ENCODE measurements at regions not wholly inside any gene's neighbourhood (a gene's known extent, or its start where the extent isn't known, plus 50 kb on each side); places are given as distances from the start of the nearest gene placed in this dataset.

DNA sequence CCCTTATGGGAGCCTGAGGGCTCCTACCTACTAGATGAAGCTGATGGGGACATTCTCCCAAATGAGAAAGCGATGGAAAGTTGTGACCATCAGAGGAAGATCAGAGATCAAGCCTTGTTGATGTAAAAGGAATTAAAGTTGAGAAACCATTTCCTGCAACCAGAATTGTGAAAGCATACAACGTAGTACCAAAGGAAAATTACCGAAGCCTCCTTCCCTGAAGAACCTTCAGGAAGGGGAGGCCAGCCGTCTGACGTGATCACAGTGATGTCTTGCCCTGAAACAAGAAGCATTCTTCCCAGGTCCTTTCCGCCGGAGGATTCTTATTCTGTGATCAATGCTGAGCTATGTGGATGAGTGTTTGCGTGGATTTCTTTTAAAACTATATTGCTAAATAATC lies 211.6 kb upstream of the TNP1 start:
- no peak for TF ChIP-seq CTCF (IDR thresholded peaks at IDR 0.05)
- TF ChIP-seq EP300 (IDR thresholded peaks at IDR 0.05) = no peak
- TF ChIP-seq POLR2A (IDR thresholded peaks at IDR 0.05) = no peak
